COLO668 (cell line): ENCODE measurements at regions not wholly inside any gene's neighbourhood (a gene's known extent, or its start where the extent isn't known, plus 50 kb on each side); places are given as distances from the start of the nearest gene placed in this dataset.

ENCODE experiments used
- DNase-seq: peaks from one replicate; lab custom pipeline; 2025; ENCODE audit not compliant: unreplicated experiment; lab: John Stamatoyannopoulos, UW

DNA sequence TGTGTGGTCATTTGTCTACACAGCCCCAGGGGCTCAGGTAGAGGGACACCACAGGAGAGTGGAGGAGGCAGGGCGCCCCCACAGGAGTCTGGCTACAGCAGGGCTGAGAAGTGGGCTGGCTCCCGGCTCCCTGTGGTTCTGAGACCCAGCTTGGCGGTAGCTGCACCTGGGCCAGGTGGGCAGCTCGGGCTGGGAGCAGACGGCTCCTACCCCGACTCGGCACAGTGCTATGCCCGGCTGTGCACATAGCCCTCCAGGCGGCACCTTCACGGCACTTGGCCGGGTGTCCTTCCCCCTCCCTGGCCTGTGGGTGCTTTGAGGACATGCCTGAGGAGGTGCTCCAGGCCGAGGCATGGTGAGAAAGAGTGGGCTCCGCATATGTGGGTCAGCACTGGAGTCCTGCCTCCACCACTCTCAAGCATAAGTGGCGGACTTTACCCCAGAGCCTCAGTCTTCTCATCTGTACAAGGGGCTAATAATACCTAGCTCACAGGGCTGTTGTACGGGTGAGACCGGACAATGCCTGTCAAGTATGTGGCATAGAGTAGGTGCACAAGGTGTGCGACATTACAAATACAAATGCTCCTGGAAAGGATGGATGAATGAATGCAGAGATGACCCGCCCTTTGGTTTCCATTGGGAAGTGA lies 50.1 kb upstream of the JPH3 start:
- no peak for DNase-seq

DNA sequence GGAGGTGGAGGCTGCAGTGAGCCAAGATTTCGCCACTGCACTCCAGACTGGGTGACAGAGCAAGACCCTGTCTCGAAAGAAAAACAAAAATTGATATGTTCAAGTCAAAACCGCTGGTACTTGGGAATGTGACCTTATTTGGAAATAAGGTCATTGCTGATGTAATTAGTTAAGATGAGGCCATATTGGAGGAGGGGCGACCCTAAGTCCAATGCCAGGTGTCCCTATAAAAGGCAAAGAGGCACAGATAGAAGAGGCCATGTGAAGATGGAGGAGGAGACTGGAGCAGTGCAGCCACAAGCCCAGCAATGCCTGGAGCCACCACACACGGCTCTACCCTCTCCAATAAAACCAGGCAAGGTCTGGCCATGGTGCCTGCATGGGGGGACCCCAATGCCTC lies 50.8 kb upstream of the JPH3 start:
- DNase-seq = no peak

- peak; percentile 17 for DNase-seq
Observed at GRCh38 chr16:87550495-87550961, 51.8 kb upstream of the JPH3 start.

- no peak for DNase-seq
Observed at GRCh38 chr16:87549627-87550494, 52.4 kb upstream of the JPH3 start.

GRCh38 chr16:87548046-87548445 lies 54.3 kb upstream of the JPH3 start:
- DNase-seq = no peak

GRCh38 chr16:87543436-87544191 lies 50.8 kb upstream of the ZCCHC14 start:
- no peak for DNase-seq

GRCh38 chr16:87542531-87543102 lies 49.8 kb upstream of the ZCCHC14 start:
- DNase-seq = peak; percentile 32
